ENCODE measurements at regions not wholly inside any gene's neighbourhood (a gene's known extent, or its start where the extent isn't known, plus 50 kb on each side); places are given as distances from the start of the nearest gene placed in this dataset.

GRCh38 chr7:142669074-142669654, 80.1 kb upstream of the PRSS1 start:
- TF ChIP-seq CTCF (conservative IDR thresholded peaks at IDR 0.05; ENCODE audit: low read depth, low read length) (peak; percentile 29; the same call in 1 of the 2 replicates), EZH2 (IDR thresholded peaks at IDR 0.05; ENCODE audit: borderline replicate concordance, low read depth, low read length, poor library complexity, severe bottlenecking) (no peak)
